Brain microvascular endothelial cell (primary cell): ENCODE measurements at regions not wholly inside any gene's neighbourhood (a gene's known extent, or its start where the extent isn't known, plus 50 kb on each side); places are given as distances from the start of the nearest gene placed in this dataset.

Experiments used
- DNase-seq: peaks from one replicate; pipeline ENCODE4 v3.0.0-alpha.2; 2020
- H3K27ac ChIP-seq: fragments of 250-450 bp; sonication (Bioruptor Pico); 2 replicates; pipeline ENCODE4 v1.5.1; 2020; ENCODE audit warnings: mild to moderate bottlenecking, moderate library complexity
- H3K27me3 ChIP-seq: fragments of 250-450 bp; sonication (Bioruptor Pico); replicated peaks from 2 replicates; pipeline ENCODE4 v1.5.1; 2020; ENCODE audit warnings: mild to moderate bottlenecking
- H3K36me3 ChIP-seq: fragments of 250-450 bp; sonication (Bioruptor Pico); replicated peaks from 2 replicates; pipeline ENCODE4 v1.5.1; 2020; ENCODE audit warnings: mild to moderate bottlenecking
- H3K4me3 ChIP-seq: 2 replicates; pipeline ENCODE4 v1.5.1; 2011; ENCODE audit warnings: low read depth, mild to moderate bottlenecking, control low read depth, low read length, moderate library complexity
- in situ Hi-C: cut with HindIII; loops from 2 replicates; pipeline ENCODE4 v1.10.0; 2017; ENCODE audit warnings: low sequenced_read_pairs, low pct_ligation_motif_present
- TF ChIP-seq, protein P1 (sequence below): IDR thresholded peaks from 2 replicates; pipeline ENCODE4 v1.5.1; 2011; ENCODE audit warnings: low read depth, mild to moderate bottlenecking, moderate library complexity, low read length, control low read depth, inconsistent platforms; ENCODE audit errors: missing control alignments

DNA sequence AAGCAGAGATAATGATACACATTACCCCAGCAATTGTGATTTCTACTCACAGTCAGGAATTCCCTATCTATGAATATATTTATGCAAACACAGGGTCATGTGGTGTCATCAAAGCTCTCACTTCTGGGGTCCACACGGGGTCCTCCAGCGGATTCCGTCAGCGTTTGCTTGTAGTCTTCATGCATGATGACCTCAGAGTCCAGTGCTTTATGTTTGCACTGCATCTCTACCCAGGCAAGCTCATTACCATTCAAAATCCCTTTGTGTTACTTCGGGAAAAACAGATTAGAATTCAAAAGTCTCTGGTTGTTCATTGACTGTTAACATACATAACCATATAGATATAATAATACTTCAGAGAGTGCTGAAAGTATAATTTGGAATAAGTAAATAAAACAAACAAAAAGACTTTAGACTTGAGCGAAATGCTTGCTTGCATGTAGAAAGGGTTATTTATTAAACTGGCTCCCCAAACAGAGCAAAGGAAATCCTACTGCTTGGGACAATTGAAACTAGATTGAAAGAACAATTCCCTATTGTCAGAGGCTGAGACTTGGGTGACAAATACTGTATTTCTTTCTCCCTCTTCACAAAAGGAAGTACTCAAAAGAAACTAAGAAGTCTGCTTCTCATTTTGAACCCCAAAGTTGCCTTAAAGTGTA lies 423.1 kb downstream of the ETS1 start:
- in situ Hi-C loops: loop anchor here (25.0 kb wide), 2 partner anchors 127 to 673 kb away; no protein-coding TSS in a partner anchor
- no peak for DNase-seq
- no peak overlapping the region for H3K4me3 ChIP-seq
- no peak overlapping the region for H3K27ac ChIP-seq
- TF ChIP-seq, protein P1, sequence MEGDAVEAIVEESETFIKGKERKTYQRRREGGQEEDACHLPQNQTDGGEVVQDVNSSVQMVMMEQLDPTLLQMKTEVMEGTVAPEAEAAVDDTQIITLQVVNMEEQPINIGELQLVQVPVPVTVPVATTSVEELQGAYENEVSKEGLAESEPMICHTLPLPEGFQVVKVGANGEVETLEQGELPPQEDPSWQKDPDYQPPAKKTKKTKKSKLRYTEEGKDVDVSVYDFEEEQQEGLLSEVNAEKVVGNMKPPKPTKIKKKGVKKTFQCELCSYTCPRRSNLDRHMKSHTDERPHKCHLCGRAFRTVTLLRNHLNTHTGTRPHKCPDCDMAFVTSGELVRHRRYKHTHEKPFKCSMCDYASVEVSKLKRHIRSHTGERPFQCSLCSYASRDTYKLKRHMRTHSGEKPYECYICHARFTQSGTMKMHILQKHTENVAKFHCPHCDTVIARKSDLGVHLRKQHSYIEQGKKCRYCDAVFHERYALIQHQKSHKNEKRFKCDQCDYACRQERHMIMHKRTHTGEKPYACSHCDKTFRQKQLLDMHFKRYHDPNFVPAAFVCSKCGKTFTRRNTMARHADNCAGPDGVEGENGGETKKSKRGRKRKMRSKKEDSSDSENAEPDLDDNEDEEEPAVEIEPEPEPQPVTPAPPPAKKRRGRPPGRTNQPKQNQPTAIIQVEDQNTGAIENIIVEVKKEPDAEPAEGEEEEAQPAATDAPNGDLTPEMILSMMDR: no peak
- no peaks in the 10 kb centered on the region for H3K36me3 ChIP-seq
- H3K27me3 ChIP-seq: no peaks in the 10 kb centered on the region

DNA sequence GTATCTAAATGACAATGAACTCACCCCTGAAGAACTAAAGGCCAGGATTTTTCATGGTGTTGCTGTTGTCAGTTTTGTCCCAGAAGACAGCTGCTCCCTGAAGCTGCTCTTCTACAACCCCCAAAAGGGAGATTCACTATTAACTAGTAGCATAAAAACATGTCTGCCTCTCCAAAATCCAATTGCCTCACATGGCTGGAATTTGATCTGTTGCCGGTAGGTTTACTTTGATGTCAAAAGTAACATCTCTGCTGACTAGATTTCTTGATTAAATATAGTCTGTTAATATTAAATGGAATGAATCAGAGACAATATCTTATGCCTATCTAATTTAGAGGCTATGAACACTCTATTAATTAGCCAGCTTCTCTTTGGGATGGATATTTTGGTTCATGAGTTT lies 425.4 kb downstream of the ETS1 start:
- TF ChIP-seq, protein P1: no peak
- in situ Hi-C loops: loop anchor here (25.0 kb wide), 2 partner anchors 125 to 675 kb away; no protein-coding TSS in a partner anchor

DNA sequence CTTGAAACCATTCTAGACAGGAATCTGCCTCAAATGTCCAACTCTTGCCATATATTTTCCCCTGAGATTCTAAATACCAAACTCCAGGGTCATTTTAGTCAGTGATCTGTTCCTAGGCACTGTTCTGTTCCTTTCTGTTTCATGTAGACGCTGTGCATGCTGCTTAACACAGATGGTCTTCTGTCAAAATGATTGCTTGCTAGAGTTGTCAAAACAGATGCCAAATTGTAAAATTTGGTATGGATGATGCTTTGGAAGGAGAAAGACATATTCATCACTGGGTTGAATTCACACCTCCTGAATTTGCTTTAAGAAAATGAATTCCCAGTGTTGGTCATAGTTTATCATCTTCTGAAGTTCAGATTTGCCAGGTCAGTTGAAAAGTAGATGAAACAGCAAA lies 425.9 kb downstream of the ETS1 start:
- Histone ChIP-seq H3K36me3 (no peaks in the 10 kb centered on the region), H3K27ac (no peak overlapping the region), H3K4me3 (no peak overlapping the region), H3K27me3 (no peaks in the 10 kb centered on the region)
- TF ChIP-seq, protein P1: no peak
- in situ Hi-C loops: loop anchor here (25.0 kb wide), 2 partner anchors 124 to 676 kb away; no protein-coding TSS in a partner anchor
- no peak for DNase-seq

More for the DNA sequence above, 425.4 kb downstream of the ETS1 start:
- Histone ChIP-seq H3K36me3 (no peaks in the 10 kb centered on the region), H3K27me3 (no peaks in the 10 kb centered on the region), H3K27ac (no peak overlapping the region), H3K4me3 (no peak overlapping the region)
- no peak for DNase-seq

DNA sequence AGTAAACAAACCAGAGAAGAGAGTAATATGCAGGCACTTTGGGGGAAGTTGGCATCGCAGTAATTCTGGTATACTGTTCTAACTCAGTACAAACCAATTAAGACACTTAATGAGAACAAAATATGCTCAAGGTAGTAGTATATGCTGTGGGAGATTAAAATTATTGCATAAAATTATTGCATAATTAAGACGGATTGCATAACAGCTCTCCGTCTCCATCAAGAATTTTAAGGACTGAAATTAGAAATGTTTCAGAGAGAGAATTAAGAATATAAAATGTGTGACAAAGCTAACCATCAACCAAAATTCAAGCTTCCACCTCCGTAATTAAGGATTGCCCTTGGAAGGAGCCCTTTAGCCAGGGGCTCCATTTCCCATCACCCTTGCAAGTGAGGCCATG lies 428.5 kb downstream of the ETS1 start:
- Histone ChIP-seq H3K4me3 (no peak overlapping the region), H3K36me3 (no peaks in the 10 kb centered on the region), H3K27me3 (no peaks in the 10 kb centered on the region), H3K27ac (no peak overlapping the region)
- DNase-seq: no peak
- in situ Hi-C loops: loop anchor here (25.0 kb wide), 2 partner anchors 122 to 678 kb away; no protein-coding TSS in a partner anchor
- TF ChIP-seq, protein P1: no peak

GRCh38 chr11:128157423-128158298 lies 429.7 kb downstream of the ETS1 start:
- peak; percentile 66 for DNase-seq
- no peaks in the 10 kb centered on the region for H3K27me3 ChIP-seq
- peak overlapping the region; percentile 34 for H3K4me3 ChIP-seq
- in situ Hi-C loops: loop anchor here (25.0 kb wide), 2 partner anchors 120 to 680 kb away; no protein-coding TSS in a partner anchor
- H3K36me3 ChIP-seq: no peaks in the 10 kb centered on the region
- TF ChIP-seq, protein P1: peak; percentile 79
- peak overlapping the region; percentile 69 for H3K27ac ChIP-seq
